AG04450 (cell line): ENCODE measurements at regions not wholly inside any gene's neighbourhood (a gene's known extent, or its start where the extent isn't known, plus 50 kb on each side); places are given as distances from the start of the nearest gene placed in this dataset.

Experiments
- CTCF ChIA-PET: fragments of 300-600, 350-600 bp; formaldehyde crosslinking; extraction: SDS; loops from one replicate; lab custom pipeline; 2022; ENCODE audit warnings: antibody characterized with exemption, inconsistent platforms; lab: Charles Lee
- POLR2A ChIA-PET: fragments of 350-600 bp; formaldehyde crosslinking; extraction: SDS; loops from one replicate; lab custom pipeline; 2021; ENCODE audit warnings: antibody characterized with exemption, inconsistent platforms; lab: Yijun Ruan, JAX
- DNase-seq: peaks from one replicate; pipeline ENCODE4 v3.0.0-alpha.2; 2011; ENCODE audit warnings: low read depth, low spot score
- H3K27ac ChIP-seq: one replicate; pipeline ENCODE4 v1.5.1; 2012; ENCODE audit warnings: low read depth, low read length, control low read depth
- H3K27me3 ChIP-seq: one replicate; pipeline ENCODE4 v1.6.0; 2012; ENCODE audit warnings: low read length; ENCODE audit not compliant: control insufficient read depth, insufficient read depth
- H3K4me3 ChIP-seq: 2 replicates; pipeline ENCODE4 v1.5.1; 2011; ENCODE audit warnings: mild to moderate bottlenecking, low read depth, low read length, control low read depth
- H3K9me3 ChIP-seq: 2 replicates; pipeline ENCODE4 v1.5.1; 2012; ENCODE audit warnings: low read length; ENCODE audit not compliant: control insufficient read depth, insufficient read depth
- TF ChIP-seq, protein P1 (sequence below): IDR thresholded peaks from 2 replicates; pipeline ENCODE4 v1.5.1; 2011; ENCODE audit warnings: low read depth, low read length, control low read depth, inconsistent platforms

DNA sequence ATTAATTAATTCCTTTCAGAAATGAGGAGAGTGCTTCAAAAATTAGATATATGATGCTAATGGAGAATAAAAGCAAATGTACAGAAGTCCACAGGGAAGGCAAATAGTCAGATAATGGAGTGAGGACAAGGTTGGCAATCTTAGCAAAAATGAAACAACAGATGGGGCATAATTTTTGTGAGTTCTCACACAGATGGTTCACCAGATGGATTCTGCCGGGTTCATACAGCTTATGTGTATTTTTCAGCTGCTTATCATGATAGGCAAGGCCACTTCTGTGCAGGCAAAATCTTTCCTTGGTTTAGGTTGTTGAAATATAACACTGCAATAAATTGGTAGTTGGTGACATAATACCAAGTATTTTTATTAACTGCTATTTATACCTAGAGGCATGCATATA lies 1539.0 kb upstream of the IGFBP7 start:
- no peaks in the 10 kb centered on the region for H3K9me3 ChIP-seq
- H3K27ac ChIP-seq: no peak overlapping the region
- ChIA-PET POLR2A (no interaction called here), CTCF (no interaction called here)
- H3K27me3 ChIP-seq: no peaks in the 10 kb centered on the region
- no peak overlapping the region for H3K4me3 ChIP-seq
- DNase-seq: no peak
- TF ChIP-seq, protein P1, sequence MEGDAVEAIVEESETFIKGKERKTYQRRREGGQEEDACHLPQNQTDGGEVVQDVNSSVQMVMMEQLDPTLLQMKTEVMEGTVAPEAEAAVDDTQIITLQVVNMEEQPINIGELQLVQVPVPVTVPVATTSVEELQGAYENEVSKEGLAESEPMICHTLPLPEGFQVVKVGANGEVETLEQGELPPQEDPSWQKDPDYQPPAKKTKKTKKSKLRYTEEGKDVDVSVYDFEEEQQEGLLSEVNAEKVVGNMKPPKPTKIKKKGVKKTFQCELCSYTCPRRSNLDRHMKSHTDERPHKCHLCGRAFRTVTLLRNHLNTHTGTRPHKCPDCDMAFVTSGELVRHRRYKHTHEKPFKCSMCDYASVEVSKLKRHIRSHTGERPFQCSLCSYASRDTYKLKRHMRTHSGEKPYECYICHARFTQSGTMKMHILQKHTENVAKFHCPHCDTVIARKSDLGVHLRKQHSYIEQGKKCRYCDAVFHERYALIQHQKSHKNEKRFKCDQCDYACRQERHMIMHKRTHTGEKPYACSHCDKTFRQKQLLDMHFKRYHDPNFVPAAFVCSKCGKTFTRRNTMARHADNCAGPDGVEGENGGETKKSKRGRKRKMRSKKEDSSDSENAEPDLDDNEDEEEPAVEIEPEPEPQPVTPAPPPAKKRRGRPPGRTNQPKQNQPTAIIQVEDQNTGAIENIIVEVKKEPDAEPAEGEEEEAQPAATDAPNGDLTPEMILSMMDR: no peak

DNA sequence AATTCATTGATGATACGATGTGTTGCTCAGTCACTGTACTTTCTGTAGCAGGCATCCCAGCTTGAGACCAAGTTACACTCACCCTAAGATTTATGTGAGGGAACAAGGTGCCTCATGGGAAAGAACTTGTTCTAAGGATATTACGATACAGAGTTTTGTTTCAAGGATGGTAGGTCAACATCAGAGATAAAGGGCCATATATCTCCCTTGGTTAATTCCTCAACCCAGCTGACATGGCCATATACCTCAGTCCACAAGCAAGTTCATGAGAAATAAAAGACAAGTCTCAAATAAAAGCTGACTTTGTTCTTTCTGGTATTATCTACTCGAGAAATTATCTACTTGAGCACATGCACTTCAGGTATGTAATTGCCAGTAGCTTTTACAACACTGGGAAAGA lies 1535.9 kb upstream of the IGFBP7 start:
- POLR2A ChIA-PET: no interaction called here
- CTCF ChIA-PET: no interaction called here
- Histone ChIP-seq H3K27me3 (no peaks in the 10 kb centered on the region), H3K9me3 (no peaks in the 10 kb centered on the region), H3K4me3 (no peak overlapping the region), H3K27ac (no peak overlapping the region)
- TF ChIP-seq, protein P1: no peak
- no peak for DNase-seq

DNA sequence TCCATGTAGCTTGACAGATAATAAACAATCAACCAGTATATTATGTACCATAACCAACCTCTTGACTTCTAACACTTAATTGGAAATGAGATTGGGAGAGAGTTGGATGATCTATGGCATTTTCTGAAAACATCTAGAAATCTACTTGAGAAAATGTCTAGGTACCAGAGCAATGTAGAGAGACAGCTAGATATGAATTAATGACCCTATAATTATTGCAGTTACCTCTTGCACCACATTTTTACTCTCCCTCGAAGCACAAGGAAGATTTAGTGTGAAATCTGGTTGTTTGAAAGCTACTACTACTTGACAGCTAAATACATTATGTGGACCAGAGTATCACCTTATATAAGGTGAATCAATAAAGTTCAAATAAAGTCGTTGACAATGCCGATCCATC lies 1534.4 kb upstream of the IGFBP7 start:
- H3K4me3 ChIP-seq: no peak overlapping the region
- ChIA-PET CTCF (no interaction called here), POLR2A (no interaction called here)
- TF ChIP-seq, protein P1: no peak
- H3K9me3 ChIP-seq: no peaks in the 10 kb centered on the region
- no peak for DNase-seq
- H3K27ac ChIP-seq: no peak overlapping the region
- H3K27me3 ChIP-seq: no peaks in the 10 kb centered on the region

DNA sequence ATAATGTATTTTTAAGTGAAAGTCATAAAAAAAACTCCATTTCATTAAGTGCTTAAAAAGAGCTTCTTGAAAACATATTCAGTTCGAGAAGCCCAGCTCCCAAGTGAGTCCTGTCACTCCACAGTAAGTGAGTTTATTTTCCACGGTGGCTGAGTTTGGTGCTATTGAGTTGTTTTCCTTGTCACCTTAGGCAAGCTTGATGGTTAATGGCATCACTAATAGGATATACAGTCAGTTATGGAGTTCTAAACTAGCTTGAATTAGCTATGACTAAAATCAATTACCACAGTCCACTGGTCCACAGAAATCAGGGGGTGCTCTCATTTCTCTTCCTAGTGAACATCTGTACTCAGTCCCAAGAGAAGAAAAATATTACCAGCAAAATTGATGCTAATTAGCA lies 1526.2 kb upstream of the IGFBP7 start:
- CTCF ChIA-PET: no interaction called here
- no peak for DNase-seq

DNA sequence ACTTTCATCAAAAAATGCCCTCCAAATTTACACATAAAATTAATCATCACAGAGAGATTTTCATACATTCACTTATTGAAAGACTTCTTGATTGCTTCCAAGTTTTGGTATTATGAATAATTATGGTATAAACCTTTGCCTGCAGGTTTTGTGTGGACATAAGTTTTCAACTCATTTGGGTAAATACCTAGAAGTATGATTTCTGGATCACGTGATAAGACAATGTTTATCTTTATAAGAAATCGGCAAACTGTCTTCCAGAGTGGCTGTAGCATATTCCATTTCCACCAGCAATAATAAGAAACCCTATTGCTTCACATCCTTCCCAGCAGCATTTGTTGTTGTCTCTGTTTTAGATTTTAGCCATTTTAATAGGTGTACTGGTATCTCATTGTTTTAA lies 1507.0 kb upstream of the IGFBP7 start:
- TF ChIP-seq, protein P1: no peak
- no peak overlapping the region for H3K27ac ChIP-seq
- no peak overlapping the region for H3K4me3 ChIP-seq
- POLR2A ChIA-PET: no interaction called here
- no peak for DNase-seq
- peaks cover 7% of the 10 kb centered on the region for H3K9me3 ChIP-seq
- CTCF ChIA-PET: no interaction called here
- H3K27me3 ChIP-seq: no peaks in the 10 kb centered on the region

More for the DNA sequence above, 1526.2 kb upstream of the IGFBP7 start:
- Histone ChIP-seq H3K27me3 (no peaks in the 10 kb centered on the region), H3K9me3 (peaks cover 2% of the 10 kb centered on the region; the same call in 1 of the 2 replicates), H3K4me3 (no peak overlapping the region), H3K27ac (no peak overlapping the region)
- POLR2A ChIA-PET: no interaction called here
- TF ChIP-seq, protein P1: no peak
